HEK293 (cell line): ENCODE measurements at regions not wholly inside any gene's neighbourhood (a gene's known extent, or its start where the extent isn't known, plus 50 kb on each side); places are given as distances from the start of the nearest gene placed in this dataset.

Experiments used
- CTCF ChIA-PET: fragments of 350-600 bp; formaldehyde crosslinking; extraction: SDS; loops from one replicate; lab custom pipeline; 2021; ENCODE audit warnings: antibody characterized with exemption; lab: Yijun Ruan, JAX
- POLR2A ChIA-PET: fragments of 300-600 bp; formaldehyde crosslinking; extraction: SDS; loops from one replicate; lab custom pipeline; 2020; ENCODE audit warnings: antibody characterized with exemption, inconsistent platforms; lab: Yijun Ruan, JAX
- H3K27ac ChIP-seq: fragments of 200-500 bp; sonication (Bioruptor generic); 2 replicates; pipeline ENCODE4 v1.5.1; 2014; ENCODE audit warnings: low read depth, low read length, control low read depth, inconsistent platforms; ENCODE audit errors: extremely low read depth
- H3K36me3 ChIP-seq, 2 experiments: fragments of 200-500 bp in 1 of 2; sonication (Bioruptor generic) in 1 of 2; 1 replicate in 1 of 2; 2 replicates in 1 of 2; pipeline ENCODE4 v1.5.1; 2014 to 2017; ENCODE audit warnings: inconsistent platforms in 2 of 2, low read length in 2 of 2; ENCODE audit not compliant: control insufficient read depth in 2 of 2, insufficient read depth in 1 of 2
- H3K4me1 ChIP-seq: fragments of 200-500 bp; sonication (Bioruptor generic); 2 replicates; pipeline ENCODE4 v1.5.1; 2014; ENCODE audit warnings: mild to moderate bottlenecking, low read length, inconsistent platforms; ENCODE audit not compliant: control insufficient read depth, insufficient read depth
- H3K4me3 ChIP-seq: 2 replicates; pipeline ENCODE4 v1.5.1; 2011; ENCODE audit warnings: low read depth, mild to moderate bottlenecking, control low read depth, low read length, moderate library complexity
- H3K9me3 ChIP-seq: fragments of 200-500 bp; sonication (Bioruptor generic); 2 replicates; pipeline ENCODE4 v1.5.1; 2014; ENCODE audit warnings: low read depth, low read length, inconsistent platforms; ENCODE audit not compliant: control insufficient read depth, insufficient read depth
- GLI2 ChIP-seq: fragments of 450-650 bp; formaldehyde crosslinking; IDR thresholded peaks from 2 replicates; pipeline ENCODE4; 2017; ENCODE audit warnings: missing biosample characterization, missing genetic modification characterization, low read depth, borderline replicate concordance
- HOXC10 ChIP-seq: sonication (generic); formaldehyde crosslinking; IDR thresholded peaks from 2 replicates; pipeline ENCODE4 v1.8.1; 2023; ENCODE audit warnings: mild to moderate bottlenecking, missing genetic modification reagents
- KLF8 ChIP-seq: fragments of 450-650 bp; formaldehyde crosslinking; IDR thresholded peaks from 2 replicates; pipeline ENCODE4 v1.5.1; 2016; ENCODE audit warnings: missing biosample characterization, missing genetic modification characterization
- MEIS1 ChIP-seq: sonication (generic); formaldehyde crosslinking; IDR thresholded peaks from 2 replicates; pipeline ENCODE4 v1.8.1; 2022; ENCODE audit warnings: missing genetic modification reagents, mild to moderate bottlenecking, borderline replicate concordance
- PRDM2 ChIP-seq: fragments of 450-650 bp; formaldehyde crosslinking; IDR thresholded peaks from 2 replicates; pipeline ENCODE4 v1.5.1; 2016; ENCODE audit warnings: missing biosample characterization, missing genetic modification characterization, borderline replicate concordance
- PRDM6 ChIP-seq: fragments of 450-650 bp; formaldehyde crosslinking; IDR thresholded peaks from 2 replicates; pipeline ENCODE4 v1.5.1; 2017; ENCODE audit warnings: missing biosample characterization, missing genetic modification characterization
- SP7 ChIP-seq: fragments of 450-650 bp; formaldehyde crosslinking; IDR thresholded peaks from 2 replicates; pipeline ENCODE4 v1.5.1; 2016; ENCODE audit warnings: missing biosample characterization, missing genetic modification characterization
- ZBTB44 ChIP-seq: fragments of 450-650 bp; IDR thresholded peaks from 2 replicates; pipeline ENCODE4 v1.5.1; 2018; ENCODE audit warnings: missing biosample characterization, mild to moderate bottlenecking, missing genetic modification characterization
- ZBTB7A ChIP-seq: fragments of 450-650 bp; formaldehyde crosslinking; IDR thresholded peaks from 2 replicates; pipeline ENCODE4 v1.5.1; 2016; ENCODE audit warnings: low read depth, missing biosample characterization, missing genetic modification characterization
- ZNF138 ChIP-seq: fragments of 450-650 bp; formaldehyde crosslinking; IDR thresholded peaks from 2 replicates; pipeline ENCODE4 v1.5.1; 2016; ENCODE audit warnings: missing biosample characterization, missing genetic modification characterization, borderline replicate concordance
- ZNF148 ChIP-seq: fragments of 450-650 bp; formaldehyde crosslinking; IDR thresholded peaks from 2 replicates; pipeline ENCODE4 v1.5.0; 2017; ENCODE audit warnings: missing biosample characterization, missing genetic modification characterization, borderline replicate concordance
- ZNF16 ChIP-seq: fragments of 450-650 bp; formaldehyde crosslinking; IDR thresholded peaks from 2 replicates; pipeline ENCODE4 v1.5.1; 2016; ENCODE audit warnings: low read depth, missing biosample characterization, missing genetic modification characterization
- ZNF350 ChIP-seq: fragments of 450-650 bp; formaldehyde crosslinking; IDR thresholded peaks from 2 replicates; pipeline ENCODE4 v1.5.0; 2017; ENCODE audit warnings: missing biosample characterization, mild to moderate bottlenecking, missing genetic modification characterization
- ZNF544 ChIP-seq: fragments of 450-650 bp; formaldehyde crosslinking; IDR thresholded peaks from 2 replicates; pipeline ENCODE4 v1.5.0; 2017; ENCODE audit warnings: missing biosample characterization, missing genetic modification characterization
- ZNF596 ChIP-seq: fragments of 450-650 bp; IDR thresholded peaks from 2 replicates; pipeline ENCODE4 v1.5.0; 2018; ENCODE audit warnings: missing biosample characterization, mild to moderate bottlenecking, missing genetic modification characterization, moderate library complexity
- ZNF664 ChIP-seq: fragments of 450-650 bp; formaldehyde crosslinking; IDR thresholded peaks from 2 replicates; pipeline ENCODE4 v1.5.1; 2016; ENCODE audit warnings: missing biosample characterization, missing genetic modification characterization
- ZNF670 ChIP-seq: fragments of 450-650 bp; formaldehyde crosslinking; IDR thresholded peaks from 2 replicates; pipeline ENCODE4 v1.5.1; 2016; ENCODE audit warnings: missing biosample characterization, missing genetic modification characterization, low read depth
- ZNF776 ChIP-seq: fragments of 450-650 bp; formaldehyde crosslinking; IDR thresholded peaks from 2 replicates; pipeline ENCODE4 v1.5.0; 2017; ENCODE audit warnings: missing biosample characterization, missing genetic modification characterization, borderline replicate concordance
- ZNF837 ChIP-seq: fragments of 450-650 bp; formaldehyde crosslinking; IDR thresholded peaks from 2 replicates; pipeline ENCODE4 v1.5.1; 2016; ENCODE audit warnings: missing biosample characterization, missing genetic modification characterization

GRCh38 chr3:96488708-96489107, 325.7 kb upstream of the EPHA6 start:
- no peak for TF ChIP-seq HOXC10
- TF ChIP-seq PRDM2 (tag by site-specific recombination), result no peak
- no peak for TF ChIP-seq ZNF776 (tag by site-specific recombination)
- TF ChIP-seq ZNF350 (tag by site-specific recombination), result no peak
- no peak for TF ChIP-seq ZNF16 (tag by site-specific recombination)
- TF ChIP-seq ZNF544, result no peak
- TF ChIP-seq ZNF837 (tag by site-specific recombination), result no peak
- no peak for TF ChIP-seq ZNF596
- no peak for TF ChIP-seq KLF8
- TF ChIP-seq ZNF138 (tag by site-specific recombination), result no peak
- no peak for TF ChIP-seq PRDM6 (tag by site-specific recombination)
- TF ChIP-seq ZNF670, result no peak
- no peak for TF ChIP-seq ZBTB7A (tag by site-specific recombination)
- no peak for TF ChIP-seq GLI2 (tag by site-specific recombination)
- TF ChIP-seq ZBTB44, result no peak
- no peak for TF ChIP-seq MEIS1 (CRISPR knock-in tag)
- TF ChIP-seq SP7 (tag by site-specific recombination), result no peak
- no peak for TF ChIP-seq ZNF148 (tag by site-specific recombination)
- no peak for TF ChIP-seq ZNF664 (tag by site-specific recombination)
- CTCF ChIA-PET, result no interaction called here
- Histone ChIP-seq H3K4me3 (no peak overlapping the region), H3K4me1 (no peaks in the 10 kb centered on the region), H3K9me3 (no peaks in the 10 kb centered on the region), H3K27ac (no peak overlapping the region), H3K36me3 (no peaks in the 10 kb centered on the region)
- POLR2A ChIA-PET, result no interaction called here
